SK-N-MC (cell line): ENCODE measurements at regions not wholly inside any gene's neighbourhood (a gene's known extent, or its start where the extent isn't known, plus 50 kb on each side); places are given as distances from the start of the nearest gene placed in this dataset.

ENCODE experiments used
- EZH2 ChIP-seq: fragments of 200-600 bp; sonication (generic); IDR thresholded peaks from one replicate; pipeline ENCODE4 v1.6.1; 2017; ENCODE audit warnings: antibody characterized with exemption
- FOXP2 ChIP-seq: optimal IDR thresholded peaks from 2 replicates; pipeline ENCODE3; 2011; ENCODE audit warnings: mild to moderate bottlenecking, moderate library complexity; ENCODE audit not compliant: insufficient read depth; ENCODE audit errors: extremely low read length, control extremely low read depth
- POLR2AphosphoS5 ChIP-seq: IDR thresholded peaks from 2 replicates; pipeline ENCODE4 v1.6.1; 2012; ENCODE audit warnings: mild to moderate bottlenecking, low read depth, low read length, borderline replicate concordance

GRCh38 chr4:3712936-3713335 is 53.2 kb upstream of the ADRA2C start:
- no peak for TF ChIP-seq EZH2
- TF ChIP-seq POLR2AphosphoS5: no peak
- TF ChIP-seq FOXP2: no peak
